ENCODE measurements at regions not wholly inside any gene's neighbourhood (a gene's known extent, or its start where the extent isn't known, plus 50 kb on each side); places are given as distances from the start of the nearest gene placed in this dataset.

GRCh38 chr15:47182818-47183217, 534.5 kb upstream of the SEMA6D start:
- H2BK5ac ChIP-seq (ENCODE audit: low read depth, low read length, poor library complexity, severe bottlenecking): no peak overlapping the region
- intact Hi-C loops (cut with micrococcal nuclease) (loop anchor here (5.0 kb wide), 1 partner anchor 1476 kb away; no protein-coding TSS in a partner anchor), in situ Hi-C loops (cut with MboI; ENCODE audit: low sequenced_read_pairs) (no loop called here), dilution Hi-C loops (cut with HindIII; ENCODE audit: low sequenced_read_pairs, unreplicated experiment) (no loop called here)
- no peaks in the 10 kb centered on the region for H4K20me1 ChIP-seq (ENCODE audit: insufficient read depth, low read length)
- no peak overlapping the region for H3K4me2 ChIP-seq (ENCODE audit: low read depth, low read length)
- no peak overlapping the region for H3K9ac ChIP-seq (ENCODE audit: low read depth, low read length)
- no peak overlapping the region for H3K23ac ChIP-seq (ENCODE audit: low read depth, low read length)
- no peak overlapping the region for H4K8ac ChIP-seq (ENCODE audit: low read depth in 2 of 2, low read length in 2 of 2)
- no CpG with 5 or more reads among the region's 2 CpGs for WGBS, 2 experiments (ENCODE audit: extremely low coverage in 2 of 2, insufficient read length in 1 of 2)
- H4K5ac ChIP-seq (ENCODE audit: low read depth, low read length): no peak overlapping the region
- H4K91ac ChIP-seq (ENCODE audit: insufficient read depth, low read depth, low read length): no peak overlapping the region
- H3K14ac ChIP-seq (replicated peaks; ENCODE audit: low read depth, low read length): no peak overlapping the region
- no peaks in the 10 kb centered on the region for H3K9me1 ChIP-seq (ENCODE audit: insufficient read depth, low read length)
- BruUV-seq (replicated peaks): no TSS peak
- H2BK15ac ChIP-seq (ENCODE audit: low read depth, low read length): no peak overlapping the region
- no peak overlapping the region for H2AK5ac ChIP-seq (ENCODE audit: low read depth, low read length)
- DNase-seq (no peak), ATAC-seq (ENCODE audit: low read depth) (no peak)
- no peaks in the 10 kb centered on the region; the same call in 1 of the 2 replicates for H3K9me3 ChIP-seq (ENCODE audit: control insufficient read depth, insufficient read depth, low read length)
- no peak overlapping the region for H2AK9ac ChIP-seq (replicated peaks; ENCODE audit: low read depth, low read length, poor library complexity)
- no peak overlapping the region for H3K27ac ChIP-seq (ENCODE audit: insufficient read depth, low read length)
- H3K18ac ChIP-seq (ENCODE audit: low read depth, low read length): no peak overlapping the region
- ChIA-PET CTCF (no interaction called here), POLR2A (ENCODE audit: unreplicated experiment) (no interaction called here)
- no peak overlapping the region for H2BK20ac ChIP-seq (ENCODE audit: low read depth, low read length)
- H3K4me3 ChIP-seq (ENCODE audit: insufficient read depth, low read depth, low read length): no peak overlapping the region
- H3K56ac ChIP-seq (ENCODE audit: extremely low read depth, insufficient read depth, low read length): no peak overlapping the region
- peaks cover 39% of the 10 kb centered on the region for H3K27me3 ChIP-seq (ENCODE audit: control insufficient read depth, insufficient read depth, low read length)
- no peaks in the 10 kb centered on the region for H3K36me3 ChIP-seq (ENCODE audit: control insufficient read depth, insufficient read depth, low read length)
- H3K4me1 ChIP-seq (ENCODE audit: control insufficient read depth, insufficient read depth, low read length): peaks cover 3% of the 10 kb centered on the region; the same call in 1 of the 2 replicates
- H3K4ac ChIP-seq (ENCODE audit: low read depth, low read length): no peak overlapping the region
- H2BK120ac ChIP-seq (ENCODE audit: low read depth, low read length): no peak overlapping the region
- no peak overlapping the region for H2AFZ ChIP-seq (replicated peaks; ENCODE audit: low read length, poor library complexity)
- no peaks in the 10 kb centered on the region for H3K79me1 ChIP-seq (ENCODE audit: low read depth in 1 of 2, low read length in 2 of 2)
- TF ChIP-seq RAD21 (IDR thresholded peaks at IDR 0.05; ENCODE audit: low read length): no peak
- TF ChIP-seq CHD1 (IDR thresholded peaks at IDR 0.05; ENCODE audit: low read depth, low read length): no peak
- no peak for TF ChIP-seq ELK1 (IDR thresholded peaks at IDR 0.05; ENCODE audit: borderline replicate concordance, low read depth, low read length)
- no peak for TF ChIP-seq MXI1 (IDR thresholded peaks at IDR 0.05; ENCODE audit: borderline replicate concordance, low read depth, low read length)
- TF ChIP-seq RCOR1 (IDR thresholded peaks at IDR 0.05; ENCODE audit: insufficient replicate concordance, low read length): no peak
- no peak for TF ChIP-seq USF2 (IDR thresholded peaks at IDR 0.05; ENCODE audit: low read depth, low read length)
- TF ChIP-seq BHLHE40 (IDR thresholded peaks at IDR 0.05; ENCODE audit: low read depth, low read length): no peak
- TF ChIP-seq SMC3 (IDR thresholded peaks at IDR 0.05; ENCODE audit: low read depth, low read length): no peak

Data from IMR-90 (cell line).